IPS-15b (cell line): ENCODE measurements at regions not wholly inside any gene's neighbourhood (a gene's known extent, or its start where the extent isn't known, plus 50 kb on each side); places are given as distances from the start of the nearest gene placed in this dataset.

ENCODE experiments used
- H3K27me3 ChIP-seq: one replicate; pipeline ENCODE4 v1.6.1; 2013; ENCODE audit warnings: low read length; ENCODE audit not compliant: control insufficient read depth, insufficient read depth
- H3K36me3 ChIP-seq: one replicate; pipeline ENCODE4 v1.6.1; 2013; ENCODE audit warnings: low read length; ENCODE audit not compliant: control insufficient read depth, insufficient read depth
- H3K4me1 ChIP-seq: one replicate; pipeline ENCODE4 v1.6.1; 2013; ENCODE audit warnings: mild to moderate bottlenecking, low read length; ENCODE audit not compliant: control insufficient read depth, insufficient read depth
- H3K4me3 ChIP-seq: one replicate; pipeline ENCODE4 v1.5.1; 2013; ENCODE audit warnings: low read depth, low read length
- H3K9ac ChIP-seq: one replicate; pipeline ENCODE4 v1.6.1; 2013; ENCODE audit warnings: low read depth, mild to moderate bottlenecking, low read length
- H3K9me3 ChIP-seq: one replicate; pipeline ENCODE4 v1.6.1; 2013; ENCODE audit warnings: mild to moderate bottlenecking, low read length; ENCODE audit not compliant: control insufficient read depth, insufficient read depth

DNA sequence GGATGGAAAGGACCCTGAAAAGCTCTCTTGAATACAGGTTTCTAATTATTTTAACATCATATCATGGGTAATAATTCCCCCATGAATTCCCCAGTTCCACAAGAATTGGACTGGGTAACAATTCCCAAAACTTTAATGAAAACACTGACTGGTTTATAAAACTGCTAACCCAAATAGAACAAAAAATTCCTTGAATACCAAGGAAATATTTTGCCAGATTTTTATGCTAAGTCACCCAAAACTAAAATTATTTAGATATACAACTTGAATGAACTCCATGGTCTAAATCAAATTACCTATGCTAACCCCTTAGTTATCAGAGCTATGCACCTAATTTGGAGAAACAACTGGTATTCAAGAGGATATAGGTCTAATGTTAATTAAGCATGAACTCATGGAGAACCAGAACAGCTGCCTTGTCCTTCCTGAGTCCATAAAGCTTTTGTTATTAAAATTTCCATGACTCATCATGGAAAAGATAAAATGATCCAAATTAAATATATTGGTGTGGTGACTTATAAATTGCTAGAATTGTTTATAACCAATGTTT lies 164.9 kb upstream of the TUT7 start:
- Histone ChIP-seq H3K27me3 (no peaks in the 10 kb centered on the region), H3K9ac (no peak overlapping the region), H3K36me3 (no peaks in the 10 kb centered on the region), H3K4me1 (no peaks in the 10 kb centered on the region), H3K9me3 (no peaks in the 10 kb centered on the region), H3K4me3 (no peak overlapping the region)

DNA sequence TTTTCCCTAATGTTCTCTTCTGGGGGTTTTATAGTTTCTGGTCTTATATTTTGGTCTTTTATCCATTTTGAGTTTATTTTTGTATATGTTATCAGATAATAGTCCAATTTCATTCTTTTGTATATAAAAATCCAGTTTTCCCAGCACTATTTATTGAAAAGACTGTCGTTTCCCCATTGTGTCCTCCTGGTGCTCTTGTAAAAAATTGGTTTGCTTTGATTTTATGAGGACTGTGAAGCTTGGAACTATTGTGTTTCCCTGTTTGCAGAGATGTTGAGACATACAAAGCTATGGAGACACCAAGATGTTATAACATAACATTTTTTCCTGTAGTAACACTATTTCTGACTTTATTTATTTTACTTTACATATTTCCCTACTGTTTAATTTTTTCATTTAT lies 163.3 kb upstream of the TUT7 start:
- H3K27me3 ChIP-seq, result no peaks in the 10 kb centered on the region
- H3K4me1 ChIP-seq, result no peaks in the 10 kb centered on the region
- H3K9me3 ChIP-seq, result no peaks in the 10 kb centered on the region
- H3K36me3 ChIP-seq, result no peaks in the 10 kb centered on the region
- no peak overlapping the region for H3K4me3 ChIP-seq
- no peak overlapping the region for H3K9ac ChIP-seq

DNA sequence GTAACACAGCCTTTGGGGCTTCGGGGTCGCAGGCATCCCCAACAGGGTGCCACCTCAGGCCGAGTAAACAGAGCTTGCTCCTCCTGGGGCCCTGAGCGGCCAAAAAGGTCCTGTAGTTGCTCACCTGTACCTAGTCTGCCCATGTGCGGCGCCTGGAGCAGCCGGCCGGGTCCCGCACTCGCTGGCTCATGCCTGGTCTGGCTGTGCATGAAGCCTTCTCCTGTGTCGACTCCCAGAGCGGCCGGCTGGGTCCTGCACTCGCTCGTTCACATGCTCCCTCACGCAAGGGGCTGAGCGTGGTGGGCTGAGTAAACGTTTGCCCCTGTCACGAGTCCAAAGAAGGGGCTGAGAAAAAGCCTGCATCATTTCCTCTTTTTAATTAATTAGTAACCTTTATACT lies 162.4 kb upstream of the TUT7 start:
- Histone ChIP-seq H3K9me3 (no peaks in the 10 kb centered on the region), H3K4me1 (no peaks in the 10 kb centered on the region), H3K27me3 (no peaks in the 10 kb centered on the region), H3K4me3 (no peak overlapping the region), H3K36me3 (no peaks in the 10 kb centered on the region), H3K9ac (no peak overlapping the region)

DNA sequence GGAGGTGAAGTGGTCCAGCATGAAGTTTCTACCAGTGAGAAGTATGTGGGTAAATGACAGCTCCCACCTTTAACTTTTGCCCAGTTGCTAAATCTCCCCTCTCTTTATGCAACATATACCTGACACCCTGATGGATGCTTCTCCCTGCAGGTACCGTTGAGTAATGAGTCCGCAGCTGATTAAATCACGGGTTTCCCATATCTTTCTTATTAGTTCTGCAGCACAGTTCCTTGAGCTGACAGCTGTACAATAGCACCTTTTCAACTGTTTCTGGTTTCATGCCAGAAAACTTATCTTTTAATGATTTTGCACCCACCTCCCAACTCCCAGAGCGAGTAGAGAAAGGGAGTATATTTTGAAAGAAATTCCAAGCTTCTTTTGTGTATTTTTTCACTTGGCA lies 161.0 kb upstream of the TUT7 start:
- H3K9ac ChIP-seq, result no peak overlapping the region
- no peaks in the 10 kb centered on the region for H3K27me3 ChIP-seq
- H3K4me1 ChIP-seq, result no peaks in the 10 kb centered on the region
- no peaks in the 10 kb centered on the region for H3K36me3 ChIP-seq
- no peak overlapping the region for H3K4me3 ChIP-seq
- H3K9me3 ChIP-seq, result no peaks in the 10 kb centered on the region

DNA sequence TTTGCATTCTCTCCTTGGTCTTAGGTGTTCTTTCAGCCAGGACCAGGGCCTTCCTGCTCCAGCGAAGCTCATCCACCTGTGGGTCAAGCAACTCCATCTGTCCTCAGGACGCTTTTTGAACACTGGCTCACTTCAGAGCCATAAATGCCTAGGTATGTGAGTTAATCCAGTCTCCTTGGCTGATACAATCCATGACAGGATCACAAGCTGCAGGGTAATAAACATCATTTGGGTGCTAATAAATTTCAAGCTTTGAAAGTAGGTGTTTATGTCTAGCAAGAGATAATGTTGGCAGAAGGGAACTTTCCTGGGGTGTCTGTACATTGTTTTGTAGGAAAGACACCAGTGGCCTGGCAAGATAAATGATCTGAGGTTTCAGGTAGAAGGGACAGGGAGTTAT lies 159.2 kb upstream of the TUT7 start:
- no peaks in the 10 kb centered on the region for H3K27me3 ChIP-seq
- H3K4me1 ChIP-seq, result no peaks in the 10 kb centered on the region
- H3K4me3 ChIP-seq, result no peak overlapping the region
- no peak overlapping the region for H3K9ac ChIP-seq
- H3K9me3 ChIP-seq, result no peaks in the 10 kb centered on the region
- H3K36me3 ChIP-seq, result no peaks in the 10 kb centered on the region

DNA sequence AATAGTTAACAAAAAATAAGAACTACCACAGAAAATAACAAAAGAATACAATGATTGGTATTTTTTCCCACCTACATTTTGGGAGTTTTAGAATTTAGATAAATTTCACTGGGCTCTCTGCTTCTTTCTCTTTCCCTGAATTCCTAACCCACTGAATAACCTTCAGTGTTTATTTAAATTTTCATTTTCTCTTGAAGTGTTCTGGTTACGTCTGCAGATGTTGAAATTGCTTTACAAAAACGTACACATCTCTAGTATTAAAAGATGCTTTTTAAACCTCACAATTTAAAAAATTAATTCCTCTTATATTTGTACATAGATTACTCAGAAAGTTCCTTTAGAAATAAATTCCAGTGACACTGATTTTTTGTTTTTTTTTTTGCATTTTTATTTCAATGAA lies 158.7 kb upstream of the TUT7 start:
- no peaks in the 10 kb centered on the region for H3K4me1 ChIP-seq
- H3K9ac ChIP-seq, result no peak overlapping the region
- no peaks in the 10 kb centered on the region for H3K27me3 ChIP-seq
- H3K9me3 ChIP-seq, result no peaks in the 10 kb centered on the region
- H3K36me3 ChIP-seq, result no peaks in the 10 kb centered on the region
- H3K4me3 ChIP-seq, result no peak overlapping the region

DNA sequence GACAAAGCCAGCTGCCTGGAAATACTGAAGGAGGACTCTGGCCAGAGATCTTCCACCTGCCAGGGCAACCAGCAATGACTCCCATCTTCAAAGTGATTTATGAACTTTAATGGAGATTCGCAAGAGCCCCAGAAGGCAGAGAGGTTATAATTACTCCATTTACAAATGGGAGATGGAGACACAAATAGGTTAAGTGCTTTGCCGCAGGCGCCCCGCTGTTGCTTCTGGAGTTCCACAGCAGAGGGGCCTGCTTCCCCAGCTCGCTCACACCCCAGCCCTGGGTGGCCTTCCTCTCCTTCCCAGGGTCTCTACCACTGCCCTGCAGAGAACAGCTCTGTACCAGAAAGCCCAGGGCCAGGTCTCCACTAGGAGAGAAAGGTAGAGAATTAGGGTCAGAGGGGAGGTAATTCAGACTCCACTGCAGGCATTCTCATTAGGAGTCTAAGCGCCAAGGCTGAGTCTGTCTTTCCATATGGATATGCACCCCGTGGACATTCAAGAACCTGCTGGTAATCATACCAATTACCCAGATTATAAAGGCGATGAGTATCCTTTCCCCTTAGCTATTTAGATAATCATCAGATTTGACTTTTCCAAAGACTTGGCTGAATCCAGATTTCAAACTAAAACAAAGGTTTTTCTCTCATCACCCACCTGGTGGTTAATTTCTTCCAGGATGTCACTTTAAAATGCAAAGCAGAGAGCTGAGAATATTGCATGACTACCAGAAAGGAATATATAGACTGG lies 157.6 kb upstream of the TUT7 start:
- no peaks in the 10 kb centered on the region for H3K27me3 ChIP-seq

DNA sequence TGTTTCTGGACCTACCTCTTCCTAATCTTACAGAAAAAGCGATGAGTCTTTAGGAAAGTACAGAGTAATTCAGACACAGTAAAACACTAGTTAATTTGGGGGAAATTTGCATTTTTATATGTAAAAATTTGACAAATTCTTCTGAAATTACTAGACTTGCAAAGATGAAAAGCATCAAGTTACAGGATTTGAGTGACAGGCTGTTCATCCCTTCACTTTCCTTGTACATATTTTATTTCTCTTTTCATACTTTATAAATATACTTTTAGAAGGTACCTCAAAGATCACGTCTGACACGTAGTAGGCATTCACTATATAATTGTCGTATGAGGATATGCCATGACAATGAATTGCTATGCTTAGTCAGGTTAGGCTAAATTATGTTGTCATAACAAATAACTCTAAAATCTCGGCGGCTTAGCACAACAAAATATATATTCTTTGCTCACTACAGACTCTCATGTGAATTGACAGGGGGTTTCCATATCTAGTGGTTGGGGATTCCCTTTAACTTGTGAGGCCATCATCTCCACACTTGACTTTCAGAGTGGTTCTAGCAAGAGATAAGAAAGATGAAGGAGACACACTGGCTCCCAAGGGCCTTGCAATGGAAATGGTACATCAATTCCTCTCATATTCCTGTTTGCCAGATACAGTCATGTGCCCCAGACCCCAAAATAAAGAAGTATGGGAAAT lies 154.1 kb upstream of the TUT7 start:
- Histone ChIP-seq H3K27me3 (no peaks in the 10 kb centered on the region), H3K9ac (no peak overlapping the region), H3K9me3 (no peaks in the 10 kb centered on the region), H3K4me1 (no peaks in the 10 kb centered on the region), H3K36me3 (no peaks in the 10 kb centered on the region), H3K4me3 (no peak overlapping the region)

More for the DNA sequence above, 157.6 kb upstream of the TUT7 start:
- Histone ChIP-seq H3K9ac (no peak overlapping the region), H3K36me3 (no peaks in the 10 kb centered on the region), H3K9me3 (no peaks in the 10 kb centered on the region), H3K4me1 (no peaks in the 10 kb centered on the region), H3K4me3 (no peak overlapping the region)

DNA sequence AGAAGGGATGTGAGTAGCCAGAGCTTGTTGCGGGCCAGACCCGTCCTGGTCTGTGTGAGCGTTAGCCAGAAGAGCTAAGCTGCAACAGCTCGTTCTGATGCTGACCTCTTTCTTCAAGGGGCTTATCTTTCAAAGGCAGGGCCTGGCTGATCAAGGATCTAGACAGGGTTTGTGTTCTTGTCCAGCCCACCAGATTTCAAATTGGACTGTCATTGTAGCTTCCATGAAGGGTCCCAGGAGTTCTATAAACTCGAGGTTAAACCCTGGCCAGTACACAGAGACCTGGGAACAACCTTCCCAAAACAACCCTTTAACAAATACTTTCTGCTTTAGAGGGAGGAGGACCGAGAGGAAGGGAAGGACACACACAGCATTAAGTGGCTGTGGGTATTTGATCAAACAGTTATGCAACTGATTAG lies 153.0 kb upstream of the TUT7 start:
- Histone ChIP-seq H3K9me3 (no peaks in the 10 kb centered on the region), H3K4me1 (no peaks in the 10 kb centered on the region), H3K4me3 (no peak overlapping the region), H3K36me3 (no peaks in the 10 kb centered on the region), H3K9ac (no peak overlapping the region), H3K27me3 (no peaks in the 10 kb centered on the region)

DNA sequence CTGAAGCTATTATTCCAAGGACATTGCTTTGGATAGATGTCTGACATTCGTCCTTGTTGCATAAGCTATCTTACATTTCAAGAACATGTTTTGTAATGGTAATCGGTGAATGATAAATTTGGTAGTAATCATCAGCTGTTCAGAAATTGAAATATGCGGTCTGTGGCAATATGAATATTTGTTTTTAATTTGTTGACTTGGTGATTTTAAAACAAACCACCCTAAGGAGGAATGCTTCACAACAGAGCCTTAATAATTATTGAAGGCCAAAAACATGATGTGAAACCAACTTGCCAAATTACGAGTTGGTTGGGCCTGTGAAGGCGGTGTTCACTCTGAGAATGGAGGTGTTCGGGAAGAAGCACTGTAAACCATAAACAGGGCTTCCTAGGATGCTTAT lies 149.7 kb upstream of the TUT7 start:
- no peaks in the 10 kb centered on the region for H3K36me3 ChIP-seq
- H3K4me3 ChIP-seq, result no peak overlapping the region
- no peak overlapping the region for H3K9ac ChIP-seq
- no peaks in the 10 kb centered on the region for H3K4me1 ChIP-seq
- no peaks in the 10 kb centered on the region for H3K27me3 ChIP-seq
- no peaks in the 10 kb centered on the region for H3K9me3 ChIP-seq

DNA sequence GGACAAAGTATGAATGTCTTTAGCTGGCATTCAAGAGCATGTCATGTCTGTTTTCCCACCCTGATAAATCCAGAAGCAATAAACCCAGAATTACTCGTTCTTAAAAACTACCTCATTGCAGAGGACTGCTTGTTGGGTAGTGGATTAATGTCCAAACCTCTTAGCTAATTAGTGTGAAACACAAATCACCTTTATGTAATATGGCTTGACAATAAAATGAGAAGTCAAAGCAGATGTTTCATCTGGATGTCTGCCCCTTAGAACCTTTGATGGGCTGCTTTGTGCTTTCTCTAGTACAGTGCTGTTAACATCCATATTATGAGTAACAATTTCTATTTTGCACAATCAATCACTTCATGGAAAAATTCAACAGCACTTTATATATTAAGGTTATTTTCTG lies 149.1 kb upstream of the TUT7 start:
- Histone ChIP-seq H3K27me3 (no peaks in the 10 kb centered on the region), H3K36me3 (no peaks in the 10 kb centered on the region), H3K9ac (no peak overlapping the region), H3K9me3 (no peaks in the 10 kb centered on the region), H3K4me1 (no peaks in the 10 kb centered on the region), H3K4me3 (no peak overlapping the region)
